ENCODE measurements at regions not wholly inside any gene's neighbourhood (a gene's known extent, or its start where the extent isn't known, plus 50 kb on each side); places are given as distances from the start of the nearest gene placed in this dataset.

DNA sequence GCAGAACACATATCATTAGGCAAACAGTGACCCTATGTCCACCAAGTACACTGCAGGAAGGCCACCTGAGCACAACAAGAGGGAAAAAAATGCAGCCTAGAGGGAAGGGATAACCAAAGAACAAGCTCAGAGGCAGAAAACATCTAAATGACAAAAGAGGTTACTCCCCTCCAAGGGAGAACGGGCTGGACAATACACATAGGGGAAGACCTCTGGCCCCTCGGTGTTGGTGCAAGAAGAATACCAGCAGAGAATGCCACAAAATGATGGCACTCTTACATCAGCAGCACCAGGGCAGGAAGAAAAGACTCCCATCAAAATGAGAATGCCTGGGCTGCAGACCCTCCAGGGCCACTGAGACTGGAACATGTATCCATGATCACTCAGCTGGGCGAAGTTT lies 66.6 kb upstream of the OPCML start:
- TF ChIP-seq CTCF (conservative IDR thresholded peaks at IDR 0.05; ENCODE audit: low read length): no peak
- TF ChIP-seq EZH2phosphoT487 (IDR thresholded peaks at IDR 0.05; ENCODE audit: borderline replicate concordance, low read depth, low read length): no peak

Data from OCI-LY7 (cell line).